GM12878 (cell line): ENCODE measurements at regions not wholly inside any gene's neighbourhood (a gene's known extent, or its start where the extent isn't known, plus 50 kb on each side); places are given as distances from the start of the nearest gene placed in this dataset.

Source experiments
- ATAC-seq: fragments of 200-7000 bp; cut with Tn5 transposase; 3 replicates; pipeline ENCODE4 v1.9.1; 2020; ENCODE audit warnings: mild to moderate bottlenecking, moderate library complexity
- BruUV-seq: library from RNA; stranded (reverse); fragments of 400-500 nt; replicated peaks from 2 replicates; lab custom pipeline; 2021; lab: Mats Ljungman, UMichigan
- CTCF ChIA-PET: fragments of 300-600 bp; sonication (Branson Sonifier 250); formaldehyde crosslinking; extraction: SDS; loops from one replicate; lab custom pipeline; 2021; ENCODE audit warnings: inconsistent platforms; lab: Yijun Ruan, JAX
- POLR2A ChIA-PET: fragments of 350-600 bp; formaldehyde crosslinking; extraction: SDS; loops from one replicate; lab custom pipeline; 2021; ENCODE audit warnings: inconsistent platforms; lab: Charles Lee
- RAD21 ChIA-PET: fragments of 300-600 bp; sonication (Branson Sonifier 250); formaldehyde crosslinking; loops from one replicate; lab custom pipeline; 2023; ENCODE audit warnings: antibody characterized with exemption; ENCODE audit not compliant: unreplicated experiment; lab: Charles Lee
- SMC1A ChIA-PET: fragments of 300-600 bp; sonication (Branson Sonifier 250); formaldehyde crosslinking; loops from one replicate; lab custom pipeline; 2023; ENCODE audit not compliant: unreplicated experiment, uncharacterized antibody; lab: Charles Lee
- DNase-seq: peaks from one replicate; pipeline ENCODE4 v3.0.0-alpha.2; 2011; ENCODE audit warnings: low read depth, low spot score
- FAIRE-seq: peaks from 3 replicates; lab custom pipeline; 2011; peaks lifted over from hg19 to GRCh38; lab: Jason Lieb, UNC
- H2AFZ ChIP-seq: 2 replicates; pipeline ENCODE4 v1.6.0; 2011; ENCODE audit warnings: low read depth, low read length, control low read depth; ENCODE audit not compliant: control insufficient read depth
- H3K27ac ChIP-seq: 2 replicates; pipeline ENCODE4 v1.5.1; 2011; ENCODE audit warnings: control low read depth; ENCODE audit not compliant: control insufficient read depth, insufficient read depth
- H3K27me3 ChIP-seq, 2 experiments: replicated peaks in 1 of 2; 2 replicates each; pipeline versions ENCODE4 v1.6.0 to v1.6.1; 2011; ENCODE audit warnings: low read length in 1 of 2; ENCODE audit not compliant: control insufficient read depth in 2 of 2, insufficient read depth in 2 of 2
- H3K36me3 ChIP-seq, 2 experiments: 2 replicates each; pipeline ENCODE4 v1.5.1; 2011; ENCODE audit warnings: low read length in 1 of 2; ENCODE audit not compliant: control insufficient read depth in 2 of 2, insufficient read depth in 2 of 2
- H3K4me1 ChIP-seq: 2 replicates; pipeline ENCODE4 v1.6.1; 2011; ENCODE audit warnings: mild to moderate bottlenecking, low read length, moderate library complexity, mixed read lengths; ENCODE audit not compliant: control insufficient read depth, insufficient read depth
- H3K4me2 ChIP-seq: 2 replicates; pipeline ENCODE4 v1.6.0; 2011; ENCODE audit warnings: control low read depth; ENCODE audit not compliant: control insufficient read depth, insufficient read depth
- H3K4me3 ChIP-seq: fragments of 200-600 bp; sonication (generic); 2 replicates; pipeline ENCODE4 v1.5.1; 2016
- H3K79me2 ChIP-seq: 2 replicates; pipeline ENCODE4 v1.6.0; 2011; ENCODE audit warnings: low read length; ENCODE audit not compliant: control insufficient read depth, insufficient read depth
- H3K9ac ChIP-seq: 2 replicates; pipeline ENCODE4 v1.8.0; 2011; ENCODE audit warnings: low read length, control low read depth, mixed read lengths; ENCODE audit not compliant: control insufficient read depth, insufficient read depth
- H3K9me3 ChIP-seq: replicated peaks from 3 replicates; pipeline ENCODE4 v1.5.1; 2011; ENCODE audit warnings: mild to moderate bottlenecking, low read length; ENCODE audit not compliant: control insufficient read depth, insufficient read depth
- H4K20me1 ChIP-seq: 2 replicates; pipeline ENCODE4 v1.6.0; 2011; ENCODE audit not compliant: control insufficient read depth, insufficient read depth
- BACH1 ChIP-seq: fragments of 450-650 bp; IDR thresholded peaks from 2 replicates; pipeline ENCODE4 v1.6.1; 2017; ENCODE audit warnings: mild to moderate bottlenecking, borderline replicate concordance
- CBFB ChIP-seq: IDR thresholded peaks from 2 replicates; pipeline ENCODE4 v1.6.1; 2016; ENCODE audit warnings: antibody characterized with exemption, low read depth
- EED ChIP-seq: sonication (generic); IDR thresholded peaks from 2 replicates; pipeline ENCODE4 v1.6.1; 2016; ENCODE audit warnings: antibody characterized with exemption, low read depth
- ESRRA ChIP-seq: IDR thresholded peaks from 2 replicates; pipeline ENCODE4 v1.6.1; 2012; ENCODE audit warnings: mild to moderate bottlenecking, low read length, improper control_type of control experiment
- HDGF ChIP-seq: fragments of 450-650 bp; IDR thresholded peaks from 2 replicates; pipeline ENCODE4 v1.6.1; 2016; ENCODE audit warnings: antibody characterized with exemption
- IKZF1 ChIP-seq: fragments of 450-650 bp; conservative IDR thresholded peaks from 2 replicates; pipeline ENCODE4 v1.6.1; 2017; ENCODE audit warnings: antibody characterized with exemption, mild to moderate bottlenecking
- KLF5 ChIP-seq: fragments of 450-650 bp; IDR thresholded peaks from 2 replicates; pipeline ENCODE4 v1.6.1; 2014; ENCODE audit warnings: mild to moderate bottlenecking; ENCODE audit not compliant: partially characterized antibody
- NR2F1 ChIP-seq: fragments of 450-650 bp; conservative IDR thresholded peaks from 2 replicates; pipeline ENCODE4 v1.6.1; 2017; ENCODE audit warnings: mild to moderate bottlenecking
- NRF1 ChIP-seq: conservative IDR thresholded peaks from 2 replicates; pipeline ENCODE4 v1.6.1; 2011; ENCODE audit warnings: mild to moderate bottlenecking, low read depth, low read length, improper control_type of control experiment
- SMC3 ChIP-seq: IDR thresholded peaks from 2 replicates; pipeline ENCODE4 v1.6.1; 2011; ENCODE audit warnings: low read length, improper control_type of control experiment, borderline replicate concordance
- SRF ChIP-seq, 2 experiments: IDR thresholded peaks; 2 replicates each; pipeline ENCODE4 v1.6.1; 2011; ENCODE audit warnings: low read depth in 2 of 2, low read length in 2 of 2, mild to moderate bottlenecking in 1 of 2, moderate library complexity in 1 of 2
- SUPT20H ChIP-seq: IDR thresholded peaks from 2 replicates; pipeline ENCODE4 v1.6.1; 2011; ENCODE audit warnings: low read depth, mild to moderate bottlenecking, low read length, moderate library complexity, borderline replicate concordance; ENCODE audit not compliant: control insufficient read depth
- TARDBP ChIP-seq: IDR thresholded peaks from 2 replicates; pipeline ENCODE4 v1.6.1; 2016; ENCODE audit warnings: borderline replicate concordance
- ZNF207 ChIP-seq: fragments of 450-650 bp; IDR thresholded peaks from 2 replicates; pipeline ENCODE4 v1.6.1; 2014; ENCODE audit warnings: antibody characterized with exemption, mild to moderate bottlenecking, borderline replicate concordance
- ZZZ3 ChIP-seq: IDR thresholded peaks from 2 replicates; pipeline ENCODE4 v1.6.1; 2011; ENCODE audit warnings: low read depth; ENCODE audit not compliant: control insufficient read depth, insufficient read length
- WGBS: methylation state at CpG from one replicate; pipeline ENCODE4 v1.1.6; 2016; ENCODE audit warnings: low lambda C conversion rate; ENCODE audit not compliant: insufficient replicate concordance, insufficient coverage; ENCODE audit errors: missing lambda C conversion rate; 5-methylcytosine and 5-hydroxymethylcytosine counted together
- in situ Hi-C: fragments of 300-500 bp; cut with MboI; formaldehyde crosslinking; loops from 9 replicates; pipeline ENCODE4 v1.14.3; 2018; ENCODE audit warnings: mixed read lengths
- intact Hi-C: fragments of 100-400 bp; cut with micrococcal nuclease; formaldehyde crosslinking; loops from one replicate; pipeline ENCODE4 v1.14.2; 2022; ENCODE audit not compliant: unreplicated experiment
- TF ChIP-seq, protein P1 (sequence below): fragments of 150-350 bp; IDR thresholded peaks from 2 replicates; pipeline ENCODE4 v1.6.1; 2014; ENCODE audit warnings: mild to moderate bottlenecking, low read depth, low read length
- TF ChIP-seq, protein P2 (sequence below): IDR thresholded peaks from 2 replicates; pipeline ENCODE4 v1.6.1; 2011; ENCODE audit warnings: borderline replicate concordance, low read depth, mild to moderate bottlenecking, moderate library complexity, low read length; ENCODE audit not compliant: insufficient read depth, poor library complexity, severe bottlenecking

DNA sequence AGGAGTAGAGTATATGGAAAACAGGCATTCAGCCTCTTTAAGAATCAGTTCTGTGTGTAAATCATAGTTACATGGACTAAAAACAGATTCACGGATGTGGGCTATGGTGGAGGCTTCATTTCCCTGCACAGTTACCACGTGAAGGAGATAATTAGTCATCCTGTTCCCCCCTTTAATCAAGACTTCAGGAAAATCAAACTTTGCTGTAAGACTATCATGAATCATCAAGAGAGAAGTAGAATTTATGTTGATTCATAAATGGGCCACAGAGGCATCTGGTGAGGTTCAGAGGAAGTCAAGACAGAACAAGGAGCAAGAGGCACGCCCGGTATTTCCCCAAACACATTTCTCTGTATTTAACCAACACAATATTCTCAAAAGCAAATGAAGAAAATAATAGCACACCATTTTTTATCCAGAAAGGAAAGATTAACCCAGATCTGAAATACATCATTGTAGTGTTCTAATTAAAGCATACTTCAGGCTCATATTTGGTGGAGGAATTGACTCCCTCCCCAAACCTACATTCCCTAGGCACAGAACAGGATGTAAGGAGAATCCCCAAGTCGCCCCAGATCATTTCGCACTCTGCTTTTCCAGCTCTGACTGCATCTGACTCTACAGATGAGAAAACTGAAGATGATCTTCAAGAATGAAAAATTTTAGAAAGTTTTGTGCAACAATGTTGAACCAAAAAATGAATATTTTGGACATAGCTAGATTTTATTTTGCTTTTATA lies 175.8 kb upstream of the GAS1 start (continued):
- TF ChIP-seq TARDBP (no peak), CBFB (no peak)

DNA sequence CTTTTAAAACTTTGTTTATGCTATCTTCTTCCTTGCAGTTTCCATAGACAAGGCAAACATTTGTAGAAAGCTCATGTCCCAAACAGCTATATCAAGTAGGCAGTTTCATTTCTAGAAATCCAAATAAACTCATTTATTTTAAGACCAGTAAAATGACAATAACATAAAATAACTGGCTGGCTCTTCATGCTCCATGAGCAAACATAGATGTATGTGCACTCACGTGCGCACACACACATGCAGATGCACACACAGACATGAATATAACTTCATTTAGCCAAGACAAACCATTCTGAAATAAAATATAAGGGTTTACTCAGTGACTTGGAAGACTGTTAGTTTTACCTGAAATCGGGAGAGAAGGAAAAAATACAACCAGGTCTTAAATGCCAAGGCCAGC lies 176.5 kb upstream of the GAS1 start:
- no peak for ATAC-seq
- ChIA-PET CTCF (no interaction called here), RAD21 (no interaction called here), POLR2A (no interaction called here), SMC1A (no interaction called here)
- TF ChIP-seq KLF5 (no peak), HDGF (no peak), IKZF1 (no peak), NRF1 (no peak), SMC3 (no peak), ZNF207 (no peak), NR2F1 (no peak), ESRRA (no peak), SUPT20H (no peak), ZZZ3 (no peak), SRF (IDR thresholded peaks at IDR 0.05; ENCODE audit: low read depth in 2 of 2, low read length in 2 of 2) (no peak), BACH1 (no peak), EED (no peak)
- TF ChIP-seq, protein P1, sequence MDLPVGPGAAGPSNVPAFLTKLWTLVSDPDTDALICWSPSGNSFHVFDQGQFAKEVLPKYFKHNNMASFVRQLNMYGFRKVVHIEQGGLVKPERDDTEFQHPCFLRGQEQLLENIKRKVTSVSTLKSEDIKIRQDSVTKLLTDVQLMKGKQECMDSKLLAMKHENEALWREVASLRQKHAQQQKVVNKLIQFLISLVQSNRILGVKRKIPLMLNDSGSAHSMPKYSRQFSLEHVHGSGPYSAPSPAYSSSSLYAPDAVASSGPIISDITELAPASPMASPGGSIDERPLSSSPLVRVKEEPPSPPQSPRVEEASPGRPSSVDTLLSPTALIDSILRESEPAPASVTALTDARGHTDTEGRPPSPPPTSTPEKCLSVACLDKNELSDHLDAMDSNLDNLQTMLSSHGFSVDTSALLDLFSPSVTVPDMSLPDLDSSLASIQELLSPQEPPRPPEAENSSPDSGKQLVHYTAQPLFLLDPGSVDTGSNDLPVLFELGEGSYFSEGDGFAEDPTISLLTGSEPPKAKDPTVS = no peak
- TF ChIP-seq, protein P2, sequence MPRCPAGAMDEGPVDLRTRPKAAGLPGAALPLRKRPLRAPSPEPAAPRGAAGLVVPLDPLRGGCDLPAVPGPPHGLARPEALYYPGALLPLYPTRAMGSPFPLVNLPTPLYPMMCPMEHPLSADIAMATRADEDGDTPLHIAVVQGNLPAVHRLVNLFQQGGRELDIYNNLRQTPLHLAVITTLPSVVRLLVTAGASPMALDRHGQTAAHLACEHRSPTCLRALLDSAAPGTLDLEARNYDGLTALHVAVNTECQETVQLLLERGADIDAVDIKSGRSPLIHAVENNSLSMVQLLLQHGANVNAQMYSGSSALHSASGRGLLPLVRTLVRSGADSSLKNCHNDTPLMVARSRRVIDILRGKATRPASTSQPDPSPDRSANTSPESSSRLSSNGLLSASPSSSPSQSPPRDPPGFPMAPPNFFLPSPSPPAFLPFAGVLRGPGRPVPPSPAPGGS = no peak
- Histone ChIP-seq H3K4me3 (no peak overlapping the region), H3K79me2 (no peaks in the 10 kb centered on the region), H3K36me3 (no peaks in the 10 kb centered on the region), H3K27ac (no peak overlapping the region), H3K4me1 (no peaks in the 10 kb centered on the region), H2AFZ (no peak overlapping the region), H3K27me3 (no peaks in the 10 kb centered on the region), H3K9ac (no peak overlapping the region), H3K9me3 (no peaks in the 10 kb centered on the region), H3K4me2 (no peak overlapping the region), H4K20me1 (no peaks in the 10 kb centered on the region)
- WGBS = 26% methylated on average over 3 of the region's 3 CpGs
- no peak for DNase-seq
- no peak for FAIRE-seq
- in situ Hi-C loops = no loop called here
- no TSS peak for BruUV-seq
- intact Hi-C loops = no loop called here
